T follicular helper cell (primary cell): ENCODE measurements at regions not wholly inside any gene's neighbourhood (a gene's known extent, or its start where the extent isn't known, plus 50 kb on each side); places are given as distances from the start of the nearest gene placed in this dataset.

Experiments used
- DNase-seq: peaks from one replicate; pipeline ENCODE4 v3.0.0-alpha.2; 2020; ENCODE audit warnings: low read depth

DNA sequence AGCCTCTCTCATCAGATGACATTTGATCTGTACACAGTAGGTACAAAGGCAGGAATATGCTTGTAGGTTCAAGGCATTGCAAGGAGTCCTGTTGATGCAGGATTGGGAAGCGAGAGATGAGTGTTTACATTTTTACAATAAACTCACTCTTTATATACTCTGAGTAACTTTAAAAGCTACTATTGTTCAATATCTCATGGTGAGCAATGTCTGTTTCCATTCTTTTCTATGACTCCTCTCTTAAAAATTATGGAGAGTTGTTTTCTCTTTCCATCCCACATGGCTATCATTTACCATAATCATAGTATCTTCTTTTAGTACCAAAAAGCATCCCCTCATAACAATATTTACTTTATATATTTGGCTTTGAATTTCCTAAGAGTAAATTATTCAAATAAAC lies 314.0 kb upstream of the CDIN1 start:
- no peak for DNase-seq

DNA sequence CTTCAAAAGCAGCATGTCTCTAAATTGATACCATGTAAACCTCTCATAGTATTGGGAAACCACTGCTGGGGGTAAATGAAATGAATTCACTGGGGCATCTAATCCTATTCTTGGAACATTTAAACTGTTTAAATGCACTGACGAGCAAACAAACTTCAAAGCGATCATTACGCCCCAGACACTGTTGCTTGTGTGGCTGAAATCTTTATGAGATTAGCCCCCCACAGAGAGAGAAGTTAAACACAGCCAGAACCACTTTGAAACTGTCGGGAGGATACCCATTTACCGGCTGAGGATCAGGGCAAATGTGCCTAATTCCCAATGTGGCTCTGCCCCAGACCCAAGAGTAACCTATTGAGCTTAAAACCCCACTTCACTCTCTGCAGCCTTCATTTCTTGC lies 308.4 kb upstream of the CDIN1 start:
- DNase-seq, result no peak

DNA sequence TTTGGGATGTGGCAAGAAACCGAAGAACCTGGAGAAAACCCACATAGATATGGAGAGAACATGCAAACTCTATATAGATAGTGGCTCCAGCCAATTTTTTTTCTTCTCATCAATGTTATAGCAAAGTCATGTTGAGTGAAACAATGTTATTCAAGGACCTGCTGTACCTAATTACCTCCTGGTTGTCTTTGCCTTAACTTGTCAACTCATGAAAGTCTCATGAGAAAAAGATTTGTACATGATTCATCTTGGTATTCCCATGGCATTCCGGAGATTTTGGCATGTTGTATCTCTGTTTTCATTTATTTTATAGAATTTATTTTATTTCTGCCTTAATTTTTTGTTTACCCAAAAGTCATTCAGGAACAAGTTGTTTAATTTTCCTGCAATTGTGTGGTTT lies 303.8 kb upstream of the CDIN1 start:
- no peak for DNase-seq

DNA sequence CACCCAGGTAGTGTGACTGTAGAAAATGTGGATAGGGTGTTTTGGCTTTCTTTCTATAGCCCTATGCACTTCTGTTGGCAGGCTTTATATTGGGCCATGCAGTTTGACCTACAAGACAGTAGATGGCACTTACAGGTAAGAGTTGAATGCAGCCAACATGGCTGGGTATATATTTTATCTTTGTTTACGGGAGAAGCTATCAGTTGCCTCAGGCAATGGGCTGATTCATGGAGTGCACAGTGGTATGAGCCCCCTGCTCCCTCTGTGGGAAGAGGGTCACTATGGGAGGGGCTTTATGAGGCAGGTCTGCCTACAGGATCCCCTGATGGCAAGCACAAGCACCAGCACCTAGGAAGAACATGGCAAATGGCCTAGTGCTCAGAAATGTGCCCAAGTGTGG lies 301.2 kb upstream of the CDIN1 start:
- DNase-seq, result no peak

DNA sequence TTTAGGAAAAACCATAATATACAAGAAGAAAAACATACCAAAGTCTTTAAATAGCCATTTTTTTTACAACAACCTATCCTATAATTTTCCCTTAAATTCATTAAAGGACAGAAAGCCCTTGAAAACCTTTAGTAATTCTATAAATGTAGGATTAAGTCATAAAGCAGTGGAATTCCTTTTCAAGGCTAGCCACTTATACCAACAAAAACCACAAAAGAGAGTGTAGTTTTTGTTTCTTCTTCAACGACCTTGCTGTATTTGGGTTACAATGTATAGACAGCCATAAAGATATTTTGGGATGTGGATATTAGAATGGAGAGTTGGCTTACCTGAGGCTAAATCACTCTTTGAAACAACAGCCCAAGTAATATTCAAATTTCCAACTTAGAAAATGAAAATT lies 296.6 kb upstream of the CDIN1 start:
- no peak for DNase-seq

DNA sequence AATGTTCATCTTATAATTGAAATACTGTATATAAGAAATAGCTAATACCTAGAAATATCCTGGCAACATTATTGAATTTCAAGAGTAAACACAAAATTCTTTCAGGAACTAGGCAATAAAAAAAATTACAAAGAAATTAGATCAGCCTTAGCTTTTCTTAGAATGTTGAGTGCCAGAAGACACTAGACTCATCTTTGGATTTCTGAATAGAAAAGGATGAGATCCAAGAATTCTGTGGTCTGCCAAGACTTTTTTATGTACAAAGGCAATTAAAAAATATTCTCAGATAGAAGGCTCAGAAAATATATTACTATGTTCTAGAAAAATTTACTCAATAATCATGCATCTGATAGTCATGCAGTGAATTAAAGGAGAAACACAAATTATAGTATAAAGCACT lies 294.5 kb upstream of the CDIN1 start:
- no peak for DNase-seq

DNA sequence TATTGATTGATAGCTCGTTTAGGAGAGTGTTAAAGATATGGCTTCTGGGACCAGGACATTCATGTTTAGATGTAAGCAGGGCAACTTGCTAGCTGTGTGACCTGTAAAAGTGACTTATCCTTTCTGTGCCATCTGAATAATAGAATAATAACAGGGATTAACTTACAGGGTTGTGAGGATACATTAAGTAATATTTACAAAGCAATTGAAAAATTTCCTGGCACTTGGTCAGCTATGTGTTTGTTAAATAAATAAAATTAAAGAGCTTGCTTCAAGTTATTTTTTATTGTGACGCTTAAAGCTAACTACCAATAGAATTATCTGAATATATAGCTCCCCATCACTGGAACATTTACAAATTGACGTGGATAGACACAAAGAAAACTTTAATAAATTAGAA lies 287.9 kb upstream of the CDIN1 start:
- no peak for DNase-seq

DNA sequence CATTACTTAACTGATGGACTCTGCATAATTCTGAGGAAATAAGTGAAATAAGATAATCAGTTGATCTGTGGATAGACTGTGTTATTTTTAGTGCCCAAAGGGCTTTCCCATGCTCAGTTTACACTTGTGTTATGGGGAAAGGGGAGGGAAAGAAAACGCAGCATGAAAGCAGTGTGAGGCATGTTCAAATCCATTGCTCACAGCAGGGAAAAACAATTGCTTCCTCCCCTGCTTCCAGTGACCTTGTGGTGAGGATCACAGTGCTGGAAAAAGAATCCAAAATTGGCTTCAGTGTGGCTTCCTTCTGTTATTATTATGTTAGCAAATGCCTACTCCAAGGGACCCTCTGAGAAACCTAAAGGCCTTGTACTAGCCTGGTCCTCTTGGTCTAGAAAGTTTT lies 285.1 kb upstream of the CDIN1 start:
- DNase-seq, result no peak

DNA sequence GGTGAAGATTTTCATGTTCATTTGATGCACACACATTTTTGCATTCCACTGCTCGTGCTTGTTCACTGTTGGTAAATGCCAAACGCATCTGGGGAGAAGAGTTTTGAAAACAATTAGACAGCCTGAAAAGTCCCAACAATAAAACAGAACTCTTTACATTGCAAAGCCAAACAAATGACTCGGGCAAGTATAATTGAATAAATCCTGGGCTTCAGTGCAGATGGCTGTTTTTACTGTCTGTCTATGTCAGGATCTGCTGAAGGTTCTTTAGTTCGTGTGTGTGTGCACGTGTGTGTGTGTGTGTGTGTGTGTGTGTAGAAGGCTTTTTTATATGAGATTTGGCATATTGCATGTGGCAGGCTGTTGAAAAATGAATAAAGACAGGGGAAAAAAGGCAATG lies 277.5 kb upstream of the CDIN1 start:
- no peak for DNase-seq

DNA sequence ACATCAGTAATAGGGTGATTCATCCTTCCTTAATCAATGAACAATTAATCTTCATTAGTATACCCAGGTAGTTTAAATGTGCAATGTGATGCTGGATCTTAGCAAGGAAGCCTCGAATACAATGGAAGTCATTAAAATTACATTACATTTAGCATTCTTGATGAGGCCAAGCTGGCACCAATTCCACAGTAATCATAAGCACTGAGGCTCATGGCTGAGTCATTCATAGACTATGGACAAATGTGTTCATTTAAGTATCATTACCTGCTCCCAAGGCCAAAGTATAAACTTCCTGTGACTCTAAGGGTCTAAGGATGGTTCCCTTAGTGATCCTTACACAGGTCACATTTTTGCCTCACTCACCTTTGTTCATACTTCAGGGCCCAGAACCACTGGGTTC lies 266.4 kb upstream of the CDIN1 start:
- DNase-seq, result no peak

DNA sequence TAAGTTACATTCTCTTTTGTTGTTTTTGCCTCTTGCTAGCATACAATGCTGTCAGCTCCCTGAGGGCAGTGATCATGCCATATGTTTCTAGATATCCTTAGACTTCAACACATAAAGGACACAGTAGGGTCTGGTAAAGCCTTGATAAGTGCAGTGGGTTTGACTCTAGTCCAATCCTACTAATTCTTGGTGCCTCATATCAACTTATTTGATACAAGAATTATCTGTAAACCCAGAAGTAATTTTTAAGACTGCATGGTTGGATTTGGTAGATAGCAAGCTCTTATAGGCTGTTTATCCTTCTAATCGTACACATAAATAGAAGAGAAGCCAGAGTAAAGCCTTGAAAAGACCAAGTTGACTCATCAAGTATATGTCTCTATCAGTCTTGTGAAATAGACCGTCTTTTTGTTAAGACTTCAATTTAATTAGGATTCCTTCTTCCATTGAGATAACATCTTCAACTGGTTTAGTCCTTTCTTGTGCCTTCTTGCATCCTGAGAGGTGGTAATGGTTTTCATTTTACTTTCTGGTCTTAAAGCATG lies 265.6 kb upstream of the CDIN1 start:
- DNase-seq, result no peak

DNA sequence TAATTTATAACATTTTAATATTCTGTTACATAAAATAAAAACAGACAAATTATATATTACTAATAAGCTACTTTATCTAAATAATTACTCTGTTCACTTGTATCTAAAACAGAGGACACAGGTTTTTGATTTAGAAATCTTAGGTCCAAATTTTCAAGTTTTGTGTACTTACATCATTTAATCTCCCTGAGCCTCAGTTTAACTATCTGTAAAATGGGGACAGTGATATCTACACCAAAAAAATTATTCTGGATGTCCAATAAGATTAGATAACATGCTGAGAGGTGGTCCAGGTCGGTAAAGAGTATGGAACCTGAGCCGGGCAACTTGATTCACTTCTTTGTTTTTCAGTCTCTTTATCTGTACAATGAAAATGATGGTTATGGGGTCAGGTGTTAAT lies 263.8 kb upstream of the CDIN1 start:
- no peak for DNase-seq

DNA sequence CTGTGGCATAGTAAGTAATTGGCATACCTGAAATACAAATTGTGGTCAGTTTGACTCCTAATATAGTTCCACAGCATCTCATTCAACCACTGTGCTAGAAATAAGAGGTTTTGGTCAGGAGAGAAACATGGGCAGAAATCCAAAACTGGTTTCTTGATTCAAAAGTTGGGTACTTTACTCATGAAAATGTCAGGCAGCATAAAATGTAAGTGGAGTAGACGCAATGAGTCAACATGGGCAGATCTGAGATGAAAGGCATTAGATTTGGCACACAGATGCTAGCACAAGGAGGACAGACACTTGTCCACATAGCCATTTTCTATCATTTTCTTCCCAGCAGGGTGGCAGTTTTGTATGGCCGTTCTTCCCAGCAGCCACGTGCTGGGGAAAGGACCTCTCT lies 255.8 kb upstream of the CDIN1 start:
- no peak for DNase-seq

DNA sequence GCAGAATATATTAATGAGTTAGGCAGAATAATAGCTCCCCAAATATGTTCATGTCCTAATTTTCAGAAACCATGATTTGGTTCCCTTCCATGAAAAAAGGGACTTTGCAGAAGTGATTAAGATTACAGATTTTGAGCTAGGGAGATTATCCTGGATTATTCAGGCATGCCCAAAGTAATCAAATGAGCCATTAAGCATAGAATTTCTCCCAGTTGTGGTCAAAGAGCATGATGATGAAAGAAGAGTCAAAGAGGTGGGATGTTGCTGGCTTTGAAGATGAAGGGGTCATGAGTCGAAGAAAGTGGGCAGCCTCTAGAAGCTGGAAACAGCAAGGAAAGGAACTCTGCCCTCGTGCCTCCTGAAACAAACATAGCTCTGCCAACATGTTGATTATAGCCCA lies 254.2 kb upstream of the CDIN1 start:
- DNase-seq, result no peak

DNA sequence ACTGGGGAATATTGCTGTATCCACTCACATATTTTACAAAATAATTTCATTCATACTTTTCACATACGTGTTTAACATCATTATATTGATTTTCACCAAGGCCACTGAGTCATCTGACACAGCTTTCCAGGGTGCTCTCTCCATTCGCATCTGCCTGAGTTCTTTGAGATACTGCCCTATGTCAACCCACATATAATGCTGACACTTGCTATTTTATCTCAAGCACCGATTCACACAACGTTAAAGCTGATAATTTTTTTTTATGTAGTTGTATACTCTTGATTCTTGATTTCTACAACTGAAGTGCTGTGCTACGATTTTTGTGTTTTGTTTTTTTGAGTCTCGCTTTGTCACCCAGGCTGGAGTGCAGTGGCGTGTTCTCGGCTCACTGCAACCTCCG lies 249.8 kb upstream of the CDIN1 start:
- DNase-seq, result no peak

DNA sequence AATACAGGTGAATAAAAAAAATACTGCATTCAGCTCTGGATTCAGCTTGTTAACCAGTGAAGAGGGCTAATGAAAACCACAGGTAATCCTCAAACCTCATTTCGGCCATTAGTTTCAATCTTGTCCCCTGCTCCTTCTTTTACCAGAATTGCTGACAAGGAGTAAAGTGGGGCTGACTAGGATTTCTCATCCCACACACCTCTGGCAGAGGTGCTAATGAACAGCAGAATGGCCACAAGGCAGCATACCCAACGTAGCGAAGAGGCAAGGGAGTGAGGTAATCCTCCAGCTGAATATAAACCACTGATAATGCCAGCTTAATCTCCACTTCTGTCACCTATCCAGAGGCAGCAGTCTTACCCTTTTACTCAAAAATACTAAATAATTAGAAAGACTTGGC lies 248.8 kb upstream of the CDIN1 start:
- DNase-seq, result no peak

DNA sequence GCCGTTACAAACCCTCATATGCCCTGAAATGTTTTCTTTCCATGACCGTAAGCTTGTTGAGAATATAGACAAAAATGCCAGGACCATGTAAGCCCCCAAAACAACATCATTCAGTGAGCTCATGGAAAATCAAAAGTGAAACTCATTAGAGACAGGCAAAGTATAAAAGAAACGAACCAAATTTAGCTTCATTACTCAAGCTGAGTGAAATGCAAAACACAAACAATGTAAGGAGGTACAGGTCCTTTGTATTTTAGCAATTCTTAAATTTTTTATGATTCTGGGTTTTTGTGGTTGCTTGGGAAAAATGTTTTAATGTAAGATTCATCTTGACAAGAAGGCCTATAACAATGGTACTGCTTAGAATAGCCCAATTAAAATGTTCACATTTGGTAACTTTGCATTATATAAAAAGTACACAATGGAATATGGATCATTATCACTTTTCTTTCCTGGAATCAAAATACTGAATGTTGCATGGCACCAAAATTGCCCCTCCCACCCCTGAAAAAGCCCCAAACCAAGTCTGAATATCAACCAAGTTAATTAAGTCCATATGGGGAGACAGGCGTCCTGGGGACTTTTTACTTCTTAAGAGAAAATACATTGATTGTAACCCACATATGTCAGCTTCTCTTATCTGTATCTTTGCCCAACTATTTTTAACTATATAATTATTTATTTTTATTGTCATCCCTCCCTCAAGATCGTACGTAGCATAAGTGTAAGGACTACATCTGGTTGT lies 247.7 kb upstream of the CDIN1 start:
- no peak for DNase-seq

DNA sequence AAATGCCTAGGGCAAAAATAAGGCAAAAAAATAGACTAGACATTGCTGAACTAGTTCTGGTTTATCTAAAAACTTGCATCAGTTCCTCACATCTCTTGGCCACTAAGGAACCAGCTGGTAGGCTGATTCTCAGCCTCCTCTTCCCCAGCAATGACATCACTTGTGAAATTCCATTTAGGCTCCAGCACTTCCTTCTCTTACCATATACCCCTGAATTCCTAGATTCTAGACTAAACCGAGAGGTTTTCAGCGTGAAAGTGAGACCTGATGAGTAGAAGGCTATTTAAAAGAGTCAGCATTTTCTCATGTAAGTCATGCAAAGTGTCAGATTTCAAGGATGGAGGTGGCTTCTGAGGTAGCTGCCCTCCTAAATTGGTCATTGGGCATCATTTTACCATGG lies 247.1 kb upstream of the CDIN1 start:
- DNase-seq, result no peak

DNA sequence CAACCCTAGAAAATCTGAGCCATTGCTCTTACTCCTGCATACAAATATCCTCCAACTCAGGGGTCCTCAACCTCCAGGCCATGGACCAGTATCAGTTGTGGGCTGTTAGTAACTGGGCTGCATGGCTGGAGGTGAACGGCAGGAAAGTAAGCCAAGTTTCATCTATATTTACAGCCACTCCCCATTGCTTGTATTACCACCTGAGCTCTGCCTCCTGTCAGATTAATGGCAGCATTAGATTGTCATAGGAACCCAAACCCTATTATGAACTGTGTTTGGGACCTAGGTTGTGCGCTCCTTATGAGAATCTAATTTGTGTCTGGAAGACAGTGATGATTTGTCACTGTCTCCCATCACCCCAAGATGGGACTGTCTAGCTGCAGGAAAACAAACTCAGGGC lies 246.5 kb upstream of the CDIN1 start:
- no peak for DNase-seq

DNA sequence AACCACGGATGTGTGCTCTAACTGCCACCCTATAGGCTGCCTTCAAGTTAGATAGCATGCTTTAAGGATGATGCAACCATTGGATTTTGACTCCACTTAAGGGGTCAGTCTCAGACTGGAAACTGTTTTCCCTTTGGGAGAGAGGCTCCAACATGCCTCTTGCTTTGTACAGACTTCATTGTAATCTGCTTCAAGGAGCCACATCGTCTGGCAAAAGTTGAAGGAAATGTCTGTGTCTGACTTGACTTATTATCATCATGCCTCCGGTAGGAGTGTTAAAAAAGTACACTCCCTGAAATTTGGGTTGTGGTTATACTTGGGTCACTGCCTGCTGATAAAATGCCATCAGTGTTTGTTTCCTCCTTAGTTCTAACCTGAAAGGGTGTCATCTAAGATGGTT lies 245.4 kb upstream of the CDIN1 start:
- no peak for DNase-seq

DNA sequence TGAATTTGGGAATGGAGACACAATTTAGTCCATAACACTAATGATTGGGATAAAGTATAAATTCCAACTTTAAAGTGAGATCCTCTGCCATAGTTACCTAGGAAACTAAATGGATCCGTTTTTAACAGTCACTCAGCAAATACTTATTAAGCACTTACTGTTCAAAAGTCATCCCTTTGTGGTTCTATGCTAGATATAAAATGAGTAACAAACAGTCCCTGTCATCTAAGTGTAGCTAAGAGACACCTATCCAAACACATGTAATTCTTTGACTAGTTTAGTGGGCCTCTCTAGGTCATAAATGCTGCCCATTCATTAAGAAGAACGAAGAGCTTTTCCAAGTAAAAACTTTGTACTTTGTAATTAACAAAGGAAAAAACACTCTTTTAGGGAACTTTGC lies 244.2 kb upstream of the CDIN1 start:
- DNase-seq, result no peak

DNA sequence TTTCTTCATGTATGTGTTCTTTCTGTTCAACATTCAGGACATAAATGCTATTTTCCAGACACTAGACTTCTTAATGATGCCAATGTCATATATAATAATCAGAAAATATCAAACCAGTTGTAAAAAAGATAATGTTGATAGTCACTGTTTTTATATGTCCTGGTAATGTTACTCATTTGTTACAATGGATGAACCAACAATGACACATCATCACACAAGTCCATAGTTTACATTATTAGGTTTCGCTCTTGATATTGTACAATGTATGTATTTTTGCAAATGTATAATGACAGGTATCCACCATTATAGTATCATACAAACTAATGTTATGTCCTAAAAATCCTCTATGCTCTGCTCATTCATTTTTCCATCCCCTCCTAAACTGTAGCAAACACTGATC lies 243.8 kb upstream of the CDIN1 start:
- DNase-seq, result no peak

DNA sequence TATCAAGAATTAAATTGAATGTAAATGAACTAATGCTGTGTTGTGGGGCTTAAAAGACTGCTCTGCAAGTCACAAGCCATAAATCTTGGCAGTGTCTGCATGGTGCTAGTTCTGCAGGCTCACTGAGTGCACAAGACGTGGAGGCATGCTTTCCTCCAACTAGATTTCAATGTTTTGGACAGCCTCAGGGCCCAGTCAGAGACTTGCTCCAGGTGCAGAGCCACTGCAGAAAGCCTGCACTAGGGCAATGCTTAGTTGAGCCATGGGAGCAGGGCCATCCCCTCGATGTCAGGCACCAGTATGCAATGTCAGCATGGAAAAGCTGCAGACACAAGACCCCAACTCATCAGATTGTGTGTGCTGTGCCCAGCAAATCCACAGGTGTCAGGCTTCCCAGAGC lies 234.5 kb upstream of the CDIN1 start:
- DNase-seq, result no peak

DNA sequence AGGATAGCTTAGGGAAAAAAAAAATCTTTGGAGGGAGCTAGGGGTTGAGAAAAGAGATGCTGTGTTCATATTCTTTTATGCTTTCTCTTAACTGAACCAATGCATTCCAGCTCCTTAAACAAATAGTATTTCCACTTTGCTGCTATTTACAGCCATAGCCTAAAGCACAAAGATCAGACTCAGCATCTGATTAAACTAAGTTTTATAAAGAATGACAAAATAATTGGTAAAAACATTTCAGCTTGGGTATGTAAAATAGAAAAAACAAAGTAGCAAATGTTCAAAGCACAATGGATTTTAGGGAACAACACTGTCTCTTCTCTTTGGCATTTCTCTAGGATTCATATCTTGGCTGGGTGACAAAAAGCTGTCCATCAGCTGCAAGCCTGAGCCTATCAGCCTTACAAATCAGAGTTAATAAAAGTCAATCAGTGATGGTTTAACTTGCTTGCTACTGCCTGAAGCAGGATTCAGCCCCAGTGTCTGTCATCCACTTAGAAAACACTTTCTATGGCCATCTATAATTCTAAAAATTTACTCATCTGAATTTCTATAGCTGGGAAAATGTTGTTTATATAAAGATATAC lies 232.1 kb upstream of the CDIN1 start:
- no peak for DNase-seq
